ENCODE measurements at regions not wholly inside any gene's neighbourhood (a gene's known extent, or its start where the extent isn't known, plus 50 kb on each side); places are given as distances from the start of the nearest gene placed in this dataset.

DNA sequence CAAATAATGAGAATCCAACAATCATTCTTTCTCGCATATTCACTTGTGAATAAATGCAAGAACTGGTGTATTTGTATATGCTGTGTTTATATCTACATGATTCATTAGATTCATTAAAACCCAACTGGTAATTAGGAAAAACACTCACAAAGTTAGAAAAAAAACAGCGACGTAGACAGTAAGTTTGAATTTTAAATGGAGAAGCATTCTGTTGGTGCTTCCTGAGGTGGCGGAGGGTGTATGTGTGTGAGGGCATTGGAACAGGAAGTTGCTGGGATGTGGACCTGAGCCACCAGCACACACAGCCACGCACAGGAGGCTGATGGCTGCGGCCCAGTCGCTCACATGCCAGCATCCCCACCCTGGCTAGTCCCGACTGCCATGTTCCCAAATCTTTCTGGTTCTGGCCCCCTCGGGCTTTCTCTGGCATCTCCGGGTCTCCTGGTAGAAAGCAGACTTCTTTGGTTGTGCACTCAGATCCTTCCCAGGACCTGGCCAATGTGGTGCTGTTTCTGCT, 121.6 kb upstream of the IRF2BP2 start:
- no peak for TF ChIP-seq EZH2 (IDR thresholded peaks at IDR 0.05; ENCODE audit: borderline replicate concordance, insufficient read depth, low read depth, low read length, poor library complexity, severe bottlenecking)
- TF ChIP-seq, protein P1, sequence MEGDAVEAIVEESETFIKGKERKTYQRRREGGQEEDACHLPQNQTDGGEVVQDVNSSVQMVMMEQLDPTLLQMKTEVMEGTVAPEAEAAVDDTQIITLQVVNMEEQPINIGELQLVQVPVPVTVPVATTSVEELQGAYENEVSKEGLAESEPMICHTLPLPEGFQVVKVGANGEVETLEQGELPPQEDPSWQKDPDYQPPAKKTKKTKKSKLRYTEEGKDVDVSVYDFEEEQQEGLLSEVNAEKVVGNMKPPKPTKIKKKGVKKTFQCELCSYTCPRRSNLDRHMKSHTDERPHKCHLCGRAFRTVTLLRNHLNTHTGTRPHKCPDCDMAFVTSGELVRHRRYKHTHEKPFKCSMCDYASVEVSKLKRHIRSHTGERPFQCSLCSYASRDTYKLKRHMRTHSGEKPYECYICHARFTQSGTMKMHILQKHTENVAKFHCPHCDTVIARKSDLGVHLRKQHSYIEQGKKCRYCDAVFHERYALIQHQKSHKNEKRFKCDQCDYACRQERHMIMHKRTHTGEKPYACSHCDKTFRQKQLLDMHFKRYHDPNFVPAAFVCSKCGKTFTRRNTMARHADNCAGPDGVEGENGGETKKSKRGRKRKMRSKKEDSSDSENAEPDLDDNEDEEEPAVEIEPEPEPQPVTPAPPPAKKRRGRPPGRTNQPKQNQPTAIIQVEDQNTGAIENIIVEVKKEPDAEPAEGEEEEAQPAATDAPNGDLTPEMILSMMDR (IDR thresholded peaks at IDR 0.05): no peak
